ENCODE measurements at regions not wholly inside any gene's neighbourhood (a gene's known extent, or its start where the extent isn't known, plus 50 kb on each side); places are given as distances from the start of the nearest gene placed in this dataset.

DNA sequence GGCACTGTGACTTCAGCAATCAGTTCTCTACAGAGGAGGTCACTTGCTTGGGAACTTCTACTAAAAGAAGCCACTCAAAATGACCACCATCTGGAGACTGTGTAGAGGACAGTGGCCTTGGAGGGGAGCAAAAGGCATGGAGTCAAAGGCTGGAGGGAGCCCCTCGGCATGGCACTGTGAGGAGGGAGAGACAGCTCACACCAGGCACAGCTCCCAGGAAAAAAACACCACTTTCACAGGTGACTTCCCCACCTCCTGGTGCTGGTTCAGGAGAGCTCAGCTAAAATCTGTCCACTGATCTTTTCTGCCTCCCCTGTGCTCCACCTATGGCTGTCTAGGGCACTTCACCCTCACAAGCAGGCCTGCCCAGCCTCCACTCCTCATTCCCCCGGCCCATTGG lies 649.4 kb upstream of the MGMT start:
- TF ChIP-seq, protein P1, sequence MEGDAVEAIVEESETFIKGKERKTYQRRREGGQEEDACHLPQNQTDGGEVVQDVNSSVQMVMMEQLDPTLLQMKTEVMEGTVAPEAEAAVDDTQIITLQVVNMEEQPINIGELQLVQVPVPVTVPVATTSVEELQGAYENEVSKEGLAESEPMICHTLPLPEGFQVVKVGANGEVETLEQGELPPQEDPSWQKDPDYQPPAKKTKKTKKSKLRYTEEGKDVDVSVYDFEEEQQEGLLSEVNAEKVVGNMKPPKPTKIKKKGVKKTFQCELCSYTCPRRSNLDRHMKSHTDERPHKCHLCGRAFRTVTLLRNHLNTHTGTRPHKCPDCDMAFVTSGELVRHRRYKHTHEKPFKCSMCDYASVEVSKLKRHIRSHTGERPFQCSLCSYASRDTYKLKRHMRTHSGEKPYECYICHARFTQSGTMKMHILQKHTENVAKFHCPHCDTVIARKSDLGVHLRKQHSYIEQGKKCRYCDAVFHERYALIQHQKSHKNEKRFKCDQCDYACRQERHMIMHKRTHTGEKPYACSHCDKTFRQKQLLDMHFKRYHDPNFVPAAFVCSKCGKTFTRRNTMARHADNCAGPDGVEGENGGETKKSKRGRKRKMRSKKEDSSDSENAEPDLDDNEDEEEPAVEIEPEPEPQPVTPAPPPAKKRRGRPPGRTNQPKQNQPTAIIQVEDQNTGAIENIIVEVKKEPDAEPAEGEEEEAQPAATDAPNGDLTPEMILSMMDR (IDR thresholded peaks at IDR 0.05; ENCODE audit: low read depth, low read length) = no peak
- no peak for DNase-seq (ENCODE audit: extremely low read depth, low read depth)

DNA sequence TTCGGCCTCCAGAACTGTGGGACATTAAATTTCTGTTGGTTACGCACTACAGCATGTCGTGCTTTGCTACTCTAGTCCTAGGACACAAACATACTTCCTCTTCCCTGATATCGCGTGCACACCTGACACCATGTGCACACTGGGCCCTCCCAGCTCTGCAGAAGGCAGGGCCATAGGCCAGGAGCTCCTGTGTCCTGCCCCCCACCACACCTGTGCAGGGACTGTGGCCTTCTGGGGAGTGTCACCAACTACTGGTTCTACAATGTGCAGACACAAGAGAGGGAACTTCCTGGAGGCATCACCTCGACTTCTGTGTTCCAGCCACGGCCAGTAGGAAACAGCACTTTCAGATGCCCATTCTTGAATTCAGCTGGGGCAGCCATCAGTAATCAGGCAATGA lies 646.4 kb upstream of the MGMT start:
- TF ChIP-seq, protein P1 (IDR thresholded peaks at IDR 0.05; ENCODE audit: low read depth, low read length) = no peak
- no peak for DNase-seq (ENCODE audit: extremely low read depth, low read depth)

DNA sequence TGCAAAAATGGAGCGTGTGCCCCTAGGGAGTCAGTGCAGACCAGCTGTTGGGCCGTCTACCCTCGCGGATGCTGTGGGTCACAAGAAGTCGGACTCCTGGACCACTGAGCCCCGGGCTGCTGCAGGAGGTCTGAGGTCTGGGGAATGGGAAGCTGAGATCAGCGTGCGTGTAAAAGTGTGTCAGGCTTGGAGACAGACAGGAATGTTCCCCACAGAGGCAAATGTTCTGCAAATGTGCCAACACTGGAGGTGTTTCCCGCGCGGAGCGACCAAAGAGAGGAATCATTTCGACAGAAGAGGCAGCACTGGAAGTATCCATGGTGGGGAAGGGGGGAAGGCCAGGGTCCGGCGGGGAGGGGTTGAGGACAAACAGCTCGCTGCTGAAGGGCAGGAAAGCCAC lies 643.8 kb upstream of the MGMT start:
- TF ChIP-seq, protein P1 (IDR thresholded peaks at IDR 0.05; ENCODE audit: low read depth, low read length) = no peak
- no peak for DNase-seq (ENCODE audit: extremely low read depth, low read depth)

DNA sequence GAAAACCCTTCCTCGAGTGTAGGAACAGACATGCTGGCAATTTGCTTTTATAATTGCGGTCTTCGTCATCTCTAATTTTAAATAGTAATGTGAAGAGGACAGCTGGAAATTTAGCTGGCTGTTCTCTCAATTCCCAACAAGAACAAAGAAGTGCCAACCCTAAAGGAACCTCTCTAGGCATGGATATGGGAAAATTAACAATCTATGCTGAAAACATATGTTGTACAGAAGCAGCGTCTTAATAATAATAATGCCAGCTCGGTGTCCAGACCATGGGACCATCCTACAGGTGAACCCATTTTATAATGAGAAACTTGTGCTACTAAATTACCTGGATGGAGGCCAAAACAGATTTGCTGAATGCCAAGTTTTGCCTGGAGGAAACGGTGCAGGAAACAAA lies 641.4 kb upstream of the MGMT start:
- TF ChIP-seq, protein P1 (IDR thresholded peaks at IDR 0.05; ENCODE audit: low read depth, low read length) = no peak
- DNase-seq (ENCODE audit: extremely low read depth, low read depth) = no peak

DNA sequence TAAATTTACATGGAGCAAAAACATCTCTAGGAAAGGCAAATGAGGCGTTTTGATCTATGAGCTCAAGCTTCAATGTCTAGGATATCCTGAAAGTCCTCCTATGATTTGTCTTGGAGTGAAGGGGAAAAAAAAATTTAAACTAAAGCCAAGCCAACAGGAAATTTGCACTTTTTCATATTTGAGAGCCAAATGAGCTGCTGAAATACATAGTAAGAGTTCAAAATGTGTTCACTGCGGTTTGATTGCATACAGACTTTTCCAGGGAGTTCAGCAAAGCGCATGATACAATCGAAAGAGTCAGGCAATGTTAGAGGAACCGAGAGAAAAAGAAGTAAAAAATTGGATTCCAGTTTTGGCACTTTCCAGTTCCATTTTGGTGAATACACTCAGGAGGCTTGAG lies 633.4 kb upstream of the MGMT start:
- DNase-seq (ENCODE audit: extremely low read depth, low read depth) = no peak
- TF ChIP-seq, protein P1 (IDR thresholded peaks at IDR 0.05; ENCODE audit: low read depth, low read length) = no peak

DNA sequence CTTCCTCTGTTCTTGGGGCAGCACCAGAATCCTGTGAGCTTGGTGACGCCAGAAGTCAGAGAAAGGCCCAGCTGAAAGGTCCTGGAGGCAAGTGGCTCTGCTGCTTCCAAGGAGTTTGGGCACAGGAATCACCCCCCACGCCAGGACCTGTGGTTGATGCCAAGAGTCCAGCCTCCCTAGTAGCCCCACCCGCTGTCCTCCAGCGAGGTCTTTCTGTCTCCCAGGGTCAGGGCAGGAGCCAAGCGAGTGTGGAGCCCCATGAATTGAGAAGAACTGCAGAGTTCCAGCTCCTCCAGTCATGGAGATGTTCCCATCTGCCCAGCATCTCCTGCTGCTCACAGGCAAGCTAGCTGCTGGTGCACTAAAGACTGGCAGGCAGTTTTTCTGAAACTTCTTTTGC lies 631.7 kb upstream of the MGMT start:
- TF ChIP-seq, protein P1 (IDR thresholded peaks at IDR 0.05; ENCODE audit: low read depth, low read length) = no peak
- no peak for DNase-seq (ENCODE audit: extremely low read depth, low read depth)

DNA sequence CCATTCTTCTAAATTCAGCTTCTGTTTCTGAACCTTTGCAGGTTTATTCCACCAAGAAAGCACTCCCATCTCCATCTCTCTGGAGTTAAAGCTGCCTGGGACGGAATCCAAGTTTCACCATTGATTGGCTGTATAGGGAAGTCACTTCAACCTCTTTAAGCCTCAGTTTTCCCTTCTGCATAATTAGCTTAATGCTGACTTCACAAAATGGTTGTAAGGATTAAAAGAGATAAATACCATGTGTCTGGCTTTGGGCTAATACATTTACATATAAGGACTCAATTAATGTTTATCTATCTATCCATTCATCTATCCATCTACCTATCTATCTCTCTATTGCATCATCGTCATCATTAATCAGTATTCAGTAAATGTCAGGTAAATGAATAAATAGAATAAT lies 629.6 kb upstream of the MGMT start:
- DNase-seq (ENCODE audit: extremely low read depth, low read depth) = no peak
- TF ChIP-seq, protein P1 (IDR thresholded peaks at IDR 0.05; ENCODE audit: low read depth, low read length) = no peak
